HEK293 (cell line): ENCODE measurements at regions not wholly inside any gene's neighbourhood (a gene's known extent, or its start where the extent isn't known, plus 50 kb on each side); places are given as distances from the start of the nearest gene placed in this dataset.

Experiments used
- MEIS1 ChIP-seq: sonication (generic); formaldehyde crosslinking; IDR thresholded peaks from 2 replicates; pipeline ENCODE4 v1.8.1; 2022; ENCODE audit warnings: missing genetic modification reagents, mild to moderate bottlenecking, borderline replicate concordance
- PRDM1 ChIP-seq: fragments of 450-650 bp; formaldehyde crosslinking; IDR thresholded peaks from 2 replicates; pipeline ENCODE4; 2016; ENCODE audit warnings: missing biosample characterization, missing genetic modification characterization
- SETDB1 ChIP-seq: IDR thresholded peaks from one replicate; pipeline ENCODE4 v1.6.1; 2017; ENCODE audit warnings: mild to moderate bottlenecking, low read length, moderate library complexity, mixed read lengths; ENCODE audit not compliant: insufficient read length
- YY1 ChIP-seq: fragments of 450-650 bp; formaldehyde crosslinking; IDR thresholded peaks from 2 replicates; pipeline ENCODE4 v1.5.1; 2018; ENCODE audit warnings: missing biosample characterization, missing genetic modification characterization
- ZBTB1 ChIP-seq: fragments of 450-650 bp; formaldehyde crosslinking; IDR thresholded peaks from 2 replicates; pipeline ENCODE4 v1.5.1; 2016; ENCODE audit warnings: missing biosample characterization, missing genetic modification characterization
- ZNF23 ChIP-seq: fragments of 450-650 bp; formaldehyde crosslinking; IDR thresholded peaks from 2 replicates; pipeline ENCODE4 v1.5.1; 2016; ENCODE audit warnings: missing biosample characterization, missing genetic modification characterization, borderline replicate concordance
- ZNF341 ChIP-seq: fragments of 450-650 bp; formaldehyde crosslinking; IDR thresholded peaks from 2 replicates; pipeline ENCODE4; 2016; ENCODE audit warnings: low read depth, missing biosample characterization, missing genetic modification characterization
- ZNF558 ChIP-seq: fragments of 450-650 bp; formaldehyde crosslinking; IDR thresholded peaks from 2 replicates; pipeline ENCODE4 v1.5.1; 2016; ENCODE audit warnings: missing biosample characterization, missing genetic modification characterization
- ZNF585B ChIP-seq: fragments of 450-650 bp; formaldehyde crosslinking; IDR thresholded peaks from 2 replicates; pipeline ENCODE4 v1.5.1; 2016; ENCODE audit warnings: missing biosample characterization, missing genetic modification characterization
- TF ChIP-seq, protein P1 (sequence below): fragments of 450-650 bp; formaldehyde crosslinking; IDR thresholded peaks from 2 replicates; pipeline ENCODE4 v1.5.1; 2016; ENCODE audit warnings: missing biosample characterization, missing genetic modification characterization
- TF ChIP-seq, protein P2 (sequence below): fragments of 450-650 bp; formaldehyde crosslinking; IDR thresholded peaks from 2 replicates; pipeline ENCODE4 v1.5.1; 2016; ENCODE audit warnings: missing biosample characterization, missing genetic modification characterization
- TF ChIP-seq, protein P3 (sequence below): fragments of 450-650 bp; formaldehyde crosslinking; IDR thresholded peaks from 2 replicates; pipeline ENCODE4 v1.5.1; 2017; ENCODE audit warnings: missing biosample characterization, missing genetic modification characterization
- TF ChIP-seq, protein P4 (sequence below): fragments of 450-650 bp; IDR thresholded peaks from 2 replicates; pipeline ENCODE4 v1.5.1; 2018; ENCODE audit warnings: missing biosample characterization, missing genetic modification characterization
- TF ChIP-seq, protein P5 (sequence below): fragments of 450-650 bp; formaldehyde crosslinking; IDR thresholded peaks from 2 replicates; pipeline ENCODE4 v1.5.1; 2016; ENCODE audit warnings: missing biosample characterization, missing genetic modification characterization

GRCh38 chr12:90055071-90055470 is 346.4 kb upstream of the ATP2B1 start:
- TF ChIP-seq, protein P1, sequence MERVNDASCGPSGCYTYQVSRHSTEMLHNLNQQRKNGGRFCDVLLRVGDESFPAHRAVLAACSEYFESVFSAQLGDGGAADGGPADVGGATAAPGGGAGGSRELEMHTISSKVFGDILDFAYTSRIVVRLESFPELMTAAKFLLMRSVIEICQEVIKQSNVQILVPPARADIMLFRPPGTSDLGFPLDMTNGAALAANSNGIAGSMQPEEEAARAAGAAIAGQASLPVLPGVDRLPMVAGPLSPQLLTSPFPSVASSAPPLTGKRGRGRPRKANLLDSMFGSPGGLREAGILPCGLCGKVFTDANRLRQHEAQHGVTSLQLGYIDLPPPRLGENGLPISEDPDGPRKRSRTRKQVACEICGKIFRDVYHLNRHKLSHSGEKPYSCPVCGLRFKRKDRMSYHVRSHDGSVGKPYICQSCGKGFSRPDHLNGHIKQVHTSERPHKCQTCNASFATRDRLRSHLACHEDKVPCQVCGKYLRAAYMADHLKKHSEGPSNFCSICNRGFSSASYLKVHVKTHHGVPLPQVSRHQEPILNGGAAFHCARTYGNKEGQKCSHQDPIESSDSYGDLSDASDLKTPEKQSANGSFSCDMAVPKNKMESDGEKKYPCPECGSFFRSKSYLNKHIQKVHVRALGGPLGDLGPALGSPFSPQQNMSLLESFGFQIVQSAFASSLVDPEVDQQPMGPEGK (tag by site-specific recombination) = no peak
- TF ChIP-seq, protein P2, sequence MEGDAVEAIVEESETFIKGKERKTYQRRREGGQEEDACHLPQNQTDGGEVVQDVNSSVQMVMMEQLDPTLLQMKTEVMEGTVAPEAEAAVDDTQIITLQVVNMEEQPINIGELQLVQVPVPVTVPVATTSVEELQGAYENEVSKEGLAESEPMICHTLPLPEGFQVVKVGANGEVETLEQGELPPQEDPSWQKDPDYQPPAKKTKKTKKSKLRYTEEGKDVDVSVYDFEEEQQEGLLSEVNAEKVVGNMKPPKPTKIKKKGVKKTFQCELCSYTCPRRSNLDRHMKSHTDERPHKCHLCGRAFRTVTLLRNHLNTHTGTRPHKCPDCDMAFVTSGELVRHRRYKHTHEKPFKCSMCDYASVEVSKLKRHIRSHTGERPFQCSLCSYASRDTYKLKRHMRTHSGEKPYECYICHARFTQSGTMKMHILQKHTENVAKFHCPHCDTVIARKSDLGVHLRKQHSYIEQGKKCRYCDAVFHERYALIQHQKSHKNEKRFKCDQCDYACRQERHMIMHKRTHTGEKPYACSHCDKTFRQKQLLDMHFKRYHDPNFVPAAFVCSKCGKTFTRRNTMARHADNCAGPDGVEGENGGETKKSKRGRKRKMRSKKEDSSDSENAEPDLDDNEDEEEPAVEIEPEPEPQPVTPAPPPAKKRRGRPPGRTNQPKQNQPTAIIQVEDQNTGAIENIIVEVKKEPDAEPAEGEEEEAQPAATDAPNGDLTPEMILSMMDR (tag by site-specific recombination) = no peak
- no peak for TF ChIP-seq ZNF558 (tag by site-specific recombination)
- no peak for TF ChIP-seq SETDB1
- TF ChIP-seq, protein P3, sequence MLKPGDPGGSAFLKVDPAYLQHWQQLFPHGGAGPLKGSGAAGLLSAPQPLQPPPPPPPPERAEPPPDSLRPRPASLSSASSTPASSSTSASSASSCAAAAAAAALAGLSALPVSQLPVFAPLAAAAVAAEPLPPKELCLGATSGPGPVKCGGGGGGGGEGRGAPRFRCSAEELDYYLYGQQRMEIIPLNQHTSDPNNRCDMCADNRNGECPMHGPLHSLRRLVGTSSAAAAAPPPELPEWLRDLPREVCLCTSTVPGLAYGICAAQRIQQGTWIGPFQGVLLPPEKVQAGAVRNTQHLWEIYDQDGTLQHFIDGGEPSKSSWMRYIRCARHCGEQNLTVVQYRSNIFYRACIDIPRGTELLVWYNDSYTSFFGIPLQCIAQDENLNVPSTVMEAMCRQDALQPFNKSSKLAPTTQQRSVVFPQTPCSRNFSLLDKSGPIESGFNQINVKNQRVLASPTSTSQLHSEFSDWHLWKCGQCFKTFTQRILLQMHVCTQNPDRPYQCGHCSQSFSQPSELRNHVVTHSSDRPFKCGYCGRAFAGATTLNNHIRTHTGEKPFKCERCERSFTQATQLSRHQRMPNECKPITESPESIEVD (tag by site-specific recombination) = no peak
- TF ChIP-seq, protein P4, sequence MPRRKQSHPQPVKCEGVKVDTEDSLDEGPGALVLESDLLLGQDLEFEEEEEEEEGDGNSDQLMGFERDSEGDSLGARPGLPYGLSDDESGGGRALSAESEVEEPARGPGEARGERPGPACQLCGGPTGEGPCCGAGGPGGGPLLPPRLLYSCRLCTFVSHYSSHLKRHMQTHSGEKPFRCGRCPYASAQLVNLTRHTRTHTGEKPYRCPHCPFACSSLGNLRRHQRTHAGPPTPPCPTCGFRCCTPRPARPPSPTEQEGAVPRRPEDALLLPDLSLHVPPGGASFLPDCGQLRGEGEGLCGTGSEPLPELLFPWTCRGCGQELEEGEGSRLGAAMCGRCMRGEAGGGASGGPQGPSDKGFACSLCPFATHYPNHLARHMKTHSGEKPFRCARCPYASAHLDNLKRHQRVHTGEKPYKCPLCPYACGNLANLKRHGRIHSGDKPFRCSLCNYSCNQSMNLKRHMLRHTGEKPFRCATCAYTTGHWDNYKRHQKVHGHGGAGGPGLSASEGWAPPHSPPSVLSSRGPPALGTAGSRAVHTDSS (tag by site-specific recombination) = no peak
- no peak for TF ChIP-seq ZNF341 (tag by site-specific recombination)
- TF ChIP-seq, protein P5, sequence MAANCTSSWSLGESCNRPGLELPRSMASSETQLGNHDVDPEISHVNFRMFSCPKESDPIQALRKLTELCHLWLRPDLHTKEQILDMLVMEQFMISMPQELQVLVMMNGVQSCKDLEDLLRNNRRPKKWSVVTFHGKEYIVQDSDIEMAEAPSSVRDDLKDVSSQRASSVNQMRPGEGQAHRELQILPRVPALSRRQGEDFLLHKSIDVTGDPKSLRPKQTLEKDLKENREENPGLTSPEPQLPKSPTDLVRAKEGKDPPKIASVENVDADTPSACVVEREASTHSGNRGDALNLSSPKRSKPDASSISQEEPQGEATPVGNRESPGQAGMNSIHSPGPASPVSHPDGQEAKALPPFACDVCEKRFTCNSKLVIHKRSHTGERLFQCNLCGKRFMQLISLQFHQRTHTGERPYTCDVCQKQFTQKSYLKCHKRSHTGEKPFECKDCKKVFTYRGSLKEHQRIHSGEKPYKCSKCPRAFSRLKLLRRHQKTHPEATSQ (tag by site-specific recombination) = no peak
- TF ChIP-seq ZNF23 (tag by site-specific recombination) = no peak
- no peak for TF ChIP-seq MEIS1 (CRISPR knock-in tag)
- TF ChIP-seq ZNF585B (tag by site-specific recombination) = no peak
- no peak for TF ChIP-seq ZBTB1
- TF ChIP-seq PRDM1 (tag by site-specific recombination) = no peak
- TF ChIP-seq YY1 (tag by site-specific recombination) = no peak
